ENCODE measurements at regions not wholly inside any gene's neighbourhood (a gene's known extent, or its start where the extent isn't known, plus 50 kb on each side); places are given as distances from the start of the nearest gene placed in this dataset.

- Histone ChIP-seq H3K4me2 (ENCODE audit: low read length, poor library complexity, severe bottlenecking) (no peak overlapping the region), H2BK15ac (ENCODE audit: low read depth, poor library complexity, severe bottlenecking) (no peak overlapping the region), H3K27me3 (ENCODE audit: control insufficient read depth in 1 of 2, insufficient read depth in 1 of 2, low read length in 2 of 2) (peaks cover 29 to 42% of the 10 kb centered on the region in 2 experiments), H2BK12ac (ENCODE audit: low read length in 2 of 2) (peak overlapping the region in 1 of 2 experiments; percentile 42), H3K23ac (ENCODE audit: low read length in 2 of 2) (no peak overlapping the region), H2BK120ac (ENCODE audit: low read depth, low read length) (no peak overlapping the region), H3K36me3 (ENCODE audit: control insufficient read depth in 1 of 2, insufficient read depth in 2 of 2, low read depth in 1 of 2, low read length in 2 of 2) (no peaks in the 10 kb centered on the region), H4K91ac (ENCODE audit: low read length) (peak overlapping the region; percentile 2), H2BK5ac (ENCODE audit: low read depth, low read length, poor library complexity, severe bottlenecking) (no peak overlapping the region), H3K4me1 (ENCODE audit: control insufficient read depth, insufficient read depth, low read depth, low read length) (peaks cover 4% of the 10 kb centered on the region), H4K8ac (ENCODE audit: low read length) (no peak overlapping the region), H3K79me1 (replicated peaks; ENCODE audit: low read length, poor library complexity, severe bottlenecking) (no peaks in the 10 kb centered on the region), H3K4ac (ENCODE audit: low read depth in 1 of 2, low read length in 2 of 2) (no peak overlapping the region), H3K4me3 (ENCODE audit: insufficient read depth in 1 of 2, low read depth in 1 of 2, low read length in 2 of 2) (peak overlapping the region in 1 of 2 experiments; percentile 12), H3K18ac (ENCODE audit: low read depth in 1 of 2, low read length in 2 of 2) (peak overlapping the region in 1 of 2 experiments; percentile 90), H2AK5ac (ENCODE audit: low read length, severe bottlenecking) (no peak overlapping the region), H3K27ac (ENCODE audit: low read length, poor library complexity, severe bottlenecking) (no peak overlapping the region), H3K14ac (ENCODE audit: low read length in 2 of 2) (peak overlapping the region in 1 of 2 experiments; percentile 93), H2AFZ (ENCODE audit: low read depth, low read length) (no peak overlapping the region), H3K9me3 (ENCODE audit: control insufficient read depth, low read length) (no peaks in the 10 kb centered on the region), H3K9ac (ENCODE audit: low read length) (no peak overlapping the region)
- WGBS = 94% methylated on average over 1 of the region's 1 CpG
- DNase-seq = no peak
These were observed 67.6 kb downstream of the RASL11A start for GRCh38 chr13:27338207-27338606.

- Histone ChIP-seq H3K4me3 (ENCODE audit: insufficient read depth in 1 of 2, low read depth in 1 of 2, low read length in 2 of 2) (no peak overlapping the region), H3K18ac (ENCODE audit: low read depth in 1 of 2, low read length in 2 of 2) (no peak overlapping the region), H3K14ac (ENCODE audit: low read length in 2 of 2) (no peak overlapping the region), H2AFZ (ENCODE audit: low read depth, low read length) (no peak overlapping the region), H3K27me3 (ENCODE audit: control insufficient read depth in 1 of 2, insufficient read depth in 1 of 2, low read length in 2 of 2) (peaks cover 35 to 48% of the 10 kb centered on the region in 2 experiments), H4K91ac (ENCODE audit: low read length) (no peak overlapping the region), H2BK5ac (ENCODE audit: low read depth, low read length, poor library complexity, severe bottlenecking) (no peak overlapping the region), H3K79me1 (replicated peaks; ENCODE audit: low read length, poor library complexity, severe bottlenecking) (no peaks in the 10 kb centered on the region), H2BK15ac (ENCODE audit: low read depth, poor library complexity, severe bottlenecking) (no peak overlapping the region), H3K9ac (ENCODE audit: low read length) (no peak overlapping the region), H2AK5ac (ENCODE audit: low read length, severe bottlenecking) (no peak overlapping the region), H4K8ac (ENCODE audit: low read length) (no peak overlapping the region), H2BK120ac (ENCODE audit: low read depth, low read length) (no peak overlapping the region), H3K9me3 (ENCODE audit: control insufficient read depth, low read length) (no peaks in the 10 kb centered on the region), H3K4ac (ENCODE audit: low read depth in 1 of 2, low read length in 2 of 2) (no peak overlapping the region), H3K27ac (ENCODE audit: low read length, poor library complexity, severe bottlenecking) (no peak overlapping the region), H3K4me2 (ENCODE audit: low read length, poor library complexity, severe bottlenecking) (no peak overlapping the region), H3K4me1 (ENCODE audit: control insufficient read depth, insufficient read depth, low read depth, low read length) (peaks cover 4% of the 10 kb centered on the region), H2BK12ac (ENCODE audit: low read length in 2 of 2) (no peak overlapping the region), H3K23ac (ENCODE audit: low read length in 2 of 2) (no peak overlapping the region), H3K36me3 (ENCODE audit: control insufficient read depth in 1 of 2, insufficient read depth in 2 of 2, low read depth in 1 of 2, low read length in 2 of 2) (no peaks in the 10 kb centered on the region)
- WGBS = 57% methylated on average over 1 of the region's 8 CpGs
- peak; percentile 47 for DNase-seq
These were observed 68.2 kb downstream of the RASL11A start for GRCh38 chr13:27338816-27339215.

- Histone ChIP-seq H3K79me1 (replicated peaks; ENCODE audit: low read length, poor library complexity, severe bottlenecking) (no peaks in the 10 kb centered on the region), H4K8ac (ENCODE audit: low read length) (no peak overlapping the region), H3K36me3 (ENCODE audit: control insufficient read depth in 1 of 2, insufficient read depth in 2 of 2, low read depth in 1 of 2, low read length in 2 of 2) (no peaks in the 10 kb centered on the region), H3K4ac (ENCODE audit: low read depth in 1 of 2, low read length in 2 of 2) (no peak overlapping the region), H3K27me3 (ENCODE audit: control insufficient read depth in 1 of 2, insufficient read depth in 1 of 2, low read length in 2 of 2) (peaks cover 39 to 51% of the 10 kb centered on the region in 2 experiments), H3K27ac (ENCODE audit: low read length, poor library complexity, severe bottlenecking) (no peak overlapping the region), H3K9me3 (ENCODE audit: control insufficient read depth, low read length) (no peaks in the 10 kb centered on the region), H3K9ac (ENCODE audit: low read length) (no peak overlapping the region), H2BK12ac (ENCODE audit: low read length in 2 of 2) (no peak overlapping the region), H3K18ac (ENCODE audit: low read depth in 1 of 2, low read length in 2 of 2) (no peak overlapping the region), H2BK5ac (ENCODE audit: low read depth, low read length, poor library complexity, severe bottlenecking) (no peak overlapping the region), H4K91ac (ENCODE audit: low read length) (no peak overlapping the region), H3K4me3 (ENCODE audit: insufficient read depth in 1 of 2, low read depth in 1 of 2, low read length in 2 of 2) (no peak overlapping the region), H3K4me1 (ENCODE audit: control insufficient read depth, insufficient read depth, low read depth, low read length) (peaks cover 4% of the 10 kb centered on the region), H3K4me2 (ENCODE audit: low read length, poor library complexity, severe bottlenecking) (no peak overlapping the region), H2AK5ac (ENCODE audit: low read length, severe bottlenecking) (no peak overlapping the region), H2AFZ (ENCODE audit: low read depth, low read length) (no peak overlapping the region), H3K14ac (ENCODE audit: low read length in 2 of 2) (peak overlapping the region in 1 of 2 experiments; percentile 39), H2BK15ac (ENCODE audit: low read depth, poor library complexity, severe bottlenecking) (no peak overlapping the region), H3K23ac (ENCODE audit: low read length in 2 of 2) (no peak overlapping the region), H2BK120ac (ENCODE audit: low read depth, low read length) (no peak overlapping the region)
- WGBS = 11% methylated on average over 6 of the region's 6 CpGs
- peak; percentile 47 for DNase-seq
These were observed 68.7 kb downstream of the RASL11A start for GRCh38 chr13:27339299-27339698.

- Histone ChIP-seq H3K14ac (ENCODE audit: low read length in 2 of 2) (no peak overlapping the region), H4K91ac (ENCODE audit: low read length) (no peak overlapping the region), H3K9ac (ENCODE audit: low read length) (no peak overlapping the region), H3K4ac (ENCODE audit: low read depth in 1 of 2, low read length in 2 of 2) (no peak overlapping the region), H3K23ac (ENCODE audit: low read length in 2 of 2) (no peak overlapping the region), H2BK12ac (ENCODE audit: low read length in 2 of 2) (no peak overlapping the region), H3K4me3 (ENCODE audit: insufficient read depth in 1 of 2, low read depth in 1 of 2, low read length in 2 of 2) (no peak overlapping the region), H2BK5ac (ENCODE audit: low read depth, low read length, poor library complexity, severe bottlenecking) (no peak overlapping the region), H3K36me3 (ENCODE audit: control insufficient read depth in 1 of 2, insufficient read depth in 2 of 2, low read depth in 1 of 2, low read length in 2 of 2) (no peaks in the 10 kb centered on the region), H2AK5ac (ENCODE audit: low read length, severe bottlenecking) (no peak overlapping the region), H3K27me3 (ENCODE audit: control insufficient read depth in 1 of 2, insufficient read depth in 1 of 2, low read length in 2 of 2) (peaks cover 53 to 59% of the 10 kb centered on the region in 2 experiments), H3K4me1 (ENCODE audit: control insufficient read depth, insufficient read depth, low read depth, low read length) (peaks cover 2% of the 10 kb centered on the region), H3K79me1 (replicated peaks; ENCODE audit: low read length, poor library complexity, severe bottlenecking) (no peaks in the 10 kb centered on the region), H2BK120ac (ENCODE audit: low read depth, low read length) (no peak overlapping the region), H3K4me2 (ENCODE audit: low read length, poor library complexity, severe bottlenecking) (no peak overlapping the region), H3K18ac (ENCODE audit: low read depth in 1 of 2, low read length in 2 of 2) (no peak overlapping the region), H4K8ac (ENCODE audit: low read length) (no peak overlapping the region), H3K27ac (ENCODE audit: low read length, poor library complexity, severe bottlenecking) (no peak overlapping the region), H3K9me3 (ENCODE audit: control insufficient read depth, low read length) (no peaks in the 10 kb centered on the region), H2AFZ (ENCODE audit: low read depth, low read length) (no peak overlapping the region), H2BK15ac (ENCODE audit: low read depth, poor library complexity, severe bottlenecking) (no peak overlapping the region)
- DNase-seq = peak; percentile 67
- WGBS = 57% methylated on average over 3 of the region's 6 CpGs
These were observed 71.0 kb downstream of the RASL11A start for GRCh38 chr13:27341616-27342015.

Measured in mesenchymal stem cell (in vitro differentiated cells and primary cell).